Glutamatergic neuron (in vitro differentiated cells): ENCODE measurements at regions not wholly inside any gene's neighbourhood (a gene's known extent, or its start where the extent isn't known, plus 50 kb on each side); places are given as distances from the start of the nearest gene placed in this dataset.

Experiments used
- DNase-seq: peaks from one replicate; pipeline ENCODE4 v3.0.0; 2022
- H3K27ac Mint-ChIP-seq: one replicate; pipeline ENCODE4 v1.8.0; 2020; ENCODE audit warnings: mild to moderate bottlenecking, mixed read lengths, inconsistent platforms; ENCODE audit not compliant: unreplicated experiment
- H3K27me3 Mint-ChIP-seq: one replicate; pipeline ENCODE4 v1.8.0; 2020; ENCODE audit warnings: mild to moderate bottlenecking, moderate library complexity, mixed read lengths, inconsistent platforms; ENCODE audit not compliant: unreplicated experiment
- H3K36me3 Mint-ChIP-seq: one replicate; pipeline ENCODE4 v1.8.0; 2020; ENCODE audit warnings: mild to moderate bottlenecking, mixed read lengths, inconsistent platforms; ENCODE audit not compliant: unreplicated experiment
- H3K4me1 Mint-ChIP-seq: one replicate; pipeline ENCODE4 v1.8.0; 2020; ENCODE audit warnings: mild to moderate bottlenecking, low read depth, mixed read lengths, inconsistent platforms; ENCODE audit not compliant: unreplicated experiment
- H3K4me3 Mint-ChIP-seq: one replicate; pipeline ENCODE4 v1.8.0; 2020; ENCODE audit warnings: mild to moderate bottlenecking, mixed read lengths, inconsistent platforms; ENCODE audit not compliant: unreplicated experiment
- H3K9me3 Mint-ChIP-seq: one replicate; pipeline ENCODE4 v1.8.0; 2020; ENCODE audit warnings: mild to moderate bottlenecking, moderate library complexity, mixed read lengths, inconsistent platforms; ENCODE audit not compliant: unreplicated experiment
- CTCF ChIP-seq: fragments of 200-600 bp; sonication (generic); IDR thresholded peaks from one replicate; pipeline ENCODE4 v1.5.0; 2021; ENCODE audit not compliant: partially characterized antibody, unreplicated experiment

- H3K36me3 Mint-ChIP-seq = no peaks in the 10 kb centered on the region
- no peak for TF ChIP-seq CTCF
- no peak for DNase-seq
- peaks cover 2% of the 10 kb centered on the region for H3K4me1 Mint-ChIP-seq
- H3K27ac Mint-ChIP-seq = no peak overlapping the region
- no peaks in the 10 kb centered on the region for H3K27me3 Mint-ChIP-seq
- peaks cover 2% of the 10 kb centered on the region for H3K9me3 Mint-ChIP-seq
- H3K4me3 Mint-ChIP-seq = no peak overlapping the region
Observed at GRCh38 chr4:184531008-184531407, 56.7 kb upstream of the IRF2 start.

- no peaks in the 10 kb centered on the region for H3K27me3 Mint-ChIP-seq
- H3K9me3 Mint-ChIP-seq = peaks cover 7% of the 10 kb centered on the region
- peaks cover 10% of the 10 kb centered on the region for H3K36me3 Mint-ChIP-seq
- no peaks in the 10 kb centered on the region for H3K4me1 Mint-ChIP-seq
- no peak overlapping the region for H3K4me3 Mint-ChIP-seq
- TF ChIP-seq CTCF = no peak
- no peak overlapping the region for H3K27ac Mint-ChIP-seq
- no peak for DNase-seq
Observed at GRCh38 chr4:184529283-184529682, 54.9 kb upstream of the IRF2 start.

- TF ChIP-seq CTCF = no peak
- peaks cover 7% of the 10 kb centered on the region for H3K9me3 Mint-ChIP-seq
- no peak overlapping the region for H3K27ac Mint-ChIP-seq
- H3K4me1 Mint-ChIP-seq = no peaks in the 10 kb centered on the region
- no peak for DNase-seq
- H3K27me3 Mint-ChIP-seq = no peaks in the 10 kb centered on the region
- H3K36me3 Mint-ChIP-seq = peaks cover 10% of the 10 kb centered on the region
- H3K4me3 Mint-ChIP-seq = no peak overlapping the region
Observed at GRCh38 chr4:184528713-184529112, 54.4 kb upstream of the IRF2 start.

GRCh38 chr4:184528051-184528450, 53.7 kb upstream of the IRF2 start:
- Mint-ChIP-seq H3K36me3 (peaks cover 10% of the 10 kb centered on the region), H3K27me3 (no peaks in the 10 kb centered on the region), H3K9me3 (peaks cover 5% of the 10 kb centered on the region), H3K4me1 (no peaks in the 10 kb centered on the region), H3K27ac (no peak overlapping the region), H3K4me3 (no peak overlapping the region)
- no peak for DNase-seq
- no peak for TF ChIP-seq CTCF

GRCh38 chr4:184526228-184526627, 51.9 kb upstream of the IRF2 start:
- no peaks in the 10 kb centered on the region for H3K4me1 Mint-ChIP-seq
- H3K27ac Mint-ChIP-seq = no peak overlapping the region
- no peak for TF ChIP-seq CTCF
- peaks cover 10% of the 10 kb centered on the region for H3K36me3 Mint-ChIP-seq
- H3K4me3 Mint-ChIP-seq = no peak overlapping the region
- DNase-seq = no peak
- peaks cover 5% of the 10 kb centered on the region for H3K9me3 Mint-ChIP-seq
- H3K27me3 Mint-ChIP-seq = no peaks in the 10 kb centered on the region
